Choroid plexus epithelial cell (primary cell): ENCODE measurements at regions not wholly inside any gene's neighbourhood (a gene's known extent, or its start where the extent isn't known, plus 50 kb on each side); places are given as distances from the start of the nearest gene placed in this dataset.

Source experiments
- DNase-seq: peaks from one replicate; pipeline ENCODE4 v3.0.0-alpha.2; 2010; ENCODE audit warnings: low read depth
- H3K4me3 ChIP-seq: 2 replicates; pipeline ENCODE4 v1.5.1; 2011; ENCODE audit warnings: low read depth, mild to moderate bottlenecking, control low read depth, low read length, moderate library complexity
- CTCF ChIP-seq: conservative IDR thresholded peaks from 2 replicates; pipeline ENCODE4 v1.5.1; 2011; ENCODE audit warnings: low read depth, mild to moderate bottlenecking, control low read depth, inconsistent platforms, low read length, moderate library complexity

- DNase-seq: no peak
- H3K4me3 ChIP-seq: no peak overlapping the region
- no peak for TF ChIP-seq CTCF
These were observed 53.2 kb upstream of the UBE2E3 start for GRCh38 chr2:180927030-180927686.

GRCh38 chr2:180925700-180926099, 54.7 kb upstream of the UBE2E3 start:
- TF ChIP-seq CTCF: no peak
- DNase-seq: no peak
- no peak overlapping the region for H3K4me3 ChIP-seq

- no peak for TF ChIP-seq CTCF
- no peak for DNase-seq
- no peak overlapping the region for H3K4me3 ChIP-seq
These were observed 56.3 kb upstream of the UBE2E3 start for GRCh38 chr2:180924063-180924462.

- peak; percentile 4 for TF ChIP-seq CTCF
- DNase-seq: no peak
- H3K4me3 ChIP-seq: no peak overlapping the region
These were observed 69.4 kb upstream of the UBE2E3 start for GRCh38 chr2:180910831-180911665.

GRCh38 chr2:180907731-180908130, 72.7 kb upstream of the UBE2E3 start:
- H3K4me3 ChIP-seq: no peak overlapping the region
- TF ChIP-seq CTCF: no peak
- peak; percentile 52 for DNase-seq

- peak; percentile 5 for DNase-seq
- H3K4me3 ChIP-seq: no peak overlapping the region
- TF ChIP-seq CTCF: no peak
These were observed 74.9 kb upstream of the UBE2E3 start for GRCh38 chr2:180905461-180905860.

GRCh38 chr2:180905002-180905401, 75.4 kb upstream of the UBE2E3 start:
- DNase-seq: peak; percentile 21
- no peak overlapping the region for H3K4me3 ChIP-seq
- no peak for TF ChIP-seq CTCF
